Suprapubic skin (tissue), 4 donors: ENCODE measurements at regions not wholly inside any gene's neighbourhood (a gene's known extent, or its start where the extent isn't known, plus 50 kb on each side); places are given as distances from the start of the nearest gene placed in this dataset.

Experiments used
- DNase-seq, 2 donors: peaks; one replicate each; pipeline ENCODE4 v3.0.0-alpha.2; 2019; ENCODE audit warnings: low spot score in 2 of 2
- H3K27ac ChIP-seq: fragments of 200-600 bp; sonication (generic); one replicate; pipeline ENCODE4 v1.5.1; 2019
- H3K27me3 ChIP-seq: fragments of 200-600 bp; sonication (generic); one replicate; pipeline ENCODE4 v1.5.1; 2019
- H3K36me3 ChIP-seq: fragments of 200-600 bp; sonication (generic); one replicate; pipeline ENCODE4 v1.5.1; 2019
- H3K4me1 ChIP-seq: fragments of 200-600 bp; sonication (generic); one replicate; pipeline ENCODE4 v1.5.1; 2019
- H3K4me3 ChIP-seq: fragments of 200-600 bp; sonication (generic); one replicate; pipeline ENCODE4 v1.5.1; 2019; ENCODE audit warnings: mild to moderate bottlenecking
- H3K9me3 ChIP-seq: fragments of 200-600 bp; sonication (generic); one replicate; pipeline ENCODE4 v1.5.1; 2019
- EP300 ChIP-seq: sonication (generic); formaldehyde crosslinking; IDR thresholded peaks from one replicate; pipeline ENCODE4 v1.6.1; 2017; ENCODE audit warnings: antibody characterized with exemption
- POLR2A ChIP-seq, 2 donors: fragments of 450-650 bp; IDR thresholded peaks; one replicate each; pipeline ENCODE4 v1.6.1; 2017; ENCODE audit warnings: antibody characterized with exemption in 2 of 2, mild to moderate bottlenecking in 2 of 2, moderate library complexity in 2 of 2
- POLR2AphosphoS5 ChIP-seq, 3 donors: sonication (generic); formaldehyde crosslinking; IDR thresholded peaks; one replicate each; pipeline ENCODE4 v1.6.1; 2017; ENCODE audit warnings: antibody characterized with exemption in 3 of 3
- WGBS: methylation state at CpG from one replicate; pipeline ENCODE4 v1.1.5; 2018; 5-methylcytosine and 5-hydroxymethylcytosine counted together
- TF ChIP-seq, protein P1 (sequence below), 2 donors: fragments of 200-600 bp in 1 of 2; fragments of 450-650 bp in 1 of 2; sonication (generic) in 1 of 2; IDR thresholded peaks; one replicate each; pipeline ENCODE4 v1.5.1; 2016 to 2019; ENCODE audit warnings: antibody characterized with exemption in 2 of 2, mild to moderate bottlenecking in 1 of 2, moderate library complexity in 1 of 2

DNA sequence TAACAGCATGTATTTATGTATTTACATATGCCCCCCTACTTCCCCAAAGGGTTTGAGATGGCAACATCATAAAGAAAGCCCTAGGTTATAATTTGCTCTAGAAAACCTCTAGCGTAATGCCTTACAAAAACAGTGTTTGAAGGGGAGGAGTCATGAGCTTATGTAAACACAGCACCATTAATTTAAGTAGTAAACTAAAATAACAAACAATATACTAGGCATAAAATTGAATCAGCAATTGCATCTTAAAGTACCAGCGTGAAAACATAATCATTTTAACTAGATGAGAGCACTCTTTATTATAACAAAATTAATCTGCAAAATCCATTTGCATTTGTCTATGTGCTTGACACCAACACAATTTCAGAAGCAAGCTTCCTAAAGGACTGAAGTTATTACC is 507.2 kb upstream of the NRP1 start:
- DNase-seq: no peak
- Histone ChIP-seq H3K9me3 (peaks cover 5% of the 10 kb centered on the region), H3K27me3 (no peaks in the 10 kb centered on the region), H3K4me3 (no peak overlapping the region), H3K4me1 (no peaks in the 10 kb centered on the region), H3K27ac (no peak overlapping the region), H3K36me3 (no peaks in the 10 kb centered on the region)
- 91% methylated on average over 2 of the region's 2 CpGs for WGBS
- TF ChIP-seq, protein P1, sequence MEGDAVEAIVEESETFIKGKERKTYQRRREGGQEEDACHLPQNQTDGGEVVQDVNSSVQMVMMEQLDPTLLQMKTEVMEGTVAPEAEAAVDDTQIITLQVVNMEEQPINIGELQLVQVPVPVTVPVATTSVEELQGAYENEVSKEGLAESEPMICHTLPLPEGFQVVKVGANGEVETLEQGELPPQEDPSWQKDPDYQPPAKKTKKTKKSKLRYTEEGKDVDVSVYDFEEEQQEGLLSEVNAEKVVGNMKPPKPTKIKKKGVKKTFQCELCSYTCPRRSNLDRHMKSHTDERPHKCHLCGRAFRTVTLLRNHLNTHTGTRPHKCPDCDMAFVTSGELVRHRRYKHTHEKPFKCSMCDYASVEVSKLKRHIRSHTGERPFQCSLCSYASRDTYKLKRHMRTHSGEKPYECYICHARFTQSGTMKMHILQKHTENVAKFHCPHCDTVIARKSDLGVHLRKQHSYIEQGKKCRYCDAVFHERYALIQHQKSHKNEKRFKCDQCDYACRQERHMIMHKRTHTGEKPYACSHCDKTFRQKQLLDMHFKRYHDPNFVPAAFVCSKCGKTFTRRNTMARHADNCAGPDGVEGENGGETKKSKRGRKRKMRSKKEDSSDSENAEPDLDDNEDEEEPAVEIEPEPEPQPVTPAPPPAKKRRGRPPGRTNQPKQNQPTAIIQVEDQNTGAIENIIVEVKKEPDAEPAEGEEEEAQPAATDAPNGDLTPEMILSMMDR (IDR thresholded peaks at IDR 0.05): no peak
- TF ChIP-seq EP300: no peak
- TF ChIP-seq POLR2AphosphoS5 (IDR thresholded peaks at IDR 0.05): no peak
- TF ChIP-seq POLR2A (IDR thresholded peaks at IDR 0.05): no peak

DNA sequence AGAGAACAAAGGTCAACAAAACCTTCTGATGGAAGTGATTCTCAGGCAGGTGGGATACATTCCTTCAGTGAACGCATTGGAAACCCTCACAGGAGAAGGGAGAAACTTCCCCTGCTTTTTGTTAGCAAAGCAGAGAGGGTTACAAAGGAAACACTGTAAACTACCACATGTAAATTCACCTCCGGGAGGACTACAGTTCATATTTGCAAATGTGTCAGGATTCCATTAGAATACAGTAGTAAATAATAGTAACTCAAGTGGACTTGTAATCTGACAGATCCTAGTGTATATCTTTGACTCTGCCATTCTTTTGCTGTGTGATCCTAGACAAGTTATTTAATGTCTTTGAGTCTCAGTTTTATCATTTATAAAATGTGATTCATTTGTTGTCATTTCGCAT is 504.3 kb upstream of the NRP1 start:
- TF ChIP-seq, protein P1 (IDR thresholded peaks at IDR 0.05): no peak
- TF ChIP-seq POLR2A (IDR thresholded peaks at IDR 0.05): no peak
- no peak for TF ChIP-seq EP300
- no peak for TF ChIP-seq POLR2AphosphoS5 (IDR thresholded peaks at IDR 0.05)
- 92% methylated on average over 3 of the region's 3 CpGs for WGBS
- Histone ChIP-seq H3K4me3 (no peak overlapping the region), H3K36me3 (no peaks in the 10 kb centered on the region), H3K27me3 (no peaks in the 10 kb centered on the region), H3K27ac (no peak overlapping the region), H3K4me1 (no peaks in the 10 kb centered on the region), H3K9me3 (no peaks in the 10 kb centered on the region)
- no peak for DNase-seq

DNA sequence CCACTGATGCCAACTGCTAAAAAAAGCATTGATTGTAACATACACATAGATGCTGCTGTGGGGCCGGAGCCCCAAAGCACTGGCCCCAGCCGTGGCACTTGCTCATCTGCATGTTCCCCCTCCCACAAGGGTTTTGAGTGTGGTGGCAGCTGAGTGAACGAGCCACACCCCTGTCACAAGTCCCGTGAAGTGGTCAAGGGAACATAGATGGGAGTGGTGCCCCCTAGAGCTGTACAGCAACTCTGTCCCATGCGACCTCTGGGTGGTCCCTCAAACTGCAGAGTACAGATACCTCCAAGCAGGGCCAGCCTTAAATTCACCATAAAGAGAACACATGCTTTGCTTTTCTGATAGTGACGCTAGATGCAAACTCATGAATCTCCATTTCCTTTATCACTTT is 503.3 kb upstream of the NRP1 start:
- no peak for DNase-seq
- H3K9me3 ChIP-seq: no peaks in the 10 kb centered on the region
- WGBS: 90% methylated on average over 6 of the region's 6 CpGs
- H3K4me1 ChIP-seq: no peaks in the 10 kb centered on the region
- no peaks in the 10 kb centered on the region for H3K27me3 ChIP-seq
- no peak overlapping the region for H3K27ac ChIP-seq
- H3K4me3 ChIP-seq: no peak overlapping the region
- TF ChIP-seq POLR2AphosphoS5 (IDR thresholded peaks at IDR 0.05): no peak
- TF ChIP-seq EP300: no peak
- TF ChIP-seq, protein P1 (IDR thresholded peaks at IDR 0.05): no peak
- TF ChIP-seq POLR2A (IDR thresholded peaks at IDR 0.05): no peak
- H3K36me3 ChIP-seq: no peaks in the 10 kb centered on the region

DNA sequence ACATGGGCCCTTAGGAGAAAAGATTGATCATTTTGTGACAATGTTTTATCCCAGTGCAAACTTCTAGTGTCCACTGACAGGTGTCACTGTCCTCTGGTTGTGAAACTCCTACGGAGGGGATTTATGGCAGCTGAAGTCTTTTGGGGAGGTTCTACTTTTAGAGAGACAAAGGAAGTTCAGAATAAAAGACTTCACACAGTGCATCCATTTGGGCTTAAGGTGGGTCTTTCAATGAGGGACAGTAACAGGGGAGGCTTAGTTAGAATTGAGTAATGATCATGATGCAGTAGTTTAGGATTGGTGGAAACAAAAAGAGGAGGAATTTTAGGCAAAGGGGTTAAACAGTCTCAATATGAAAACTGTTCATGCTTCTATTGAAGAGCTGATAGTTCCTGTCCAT is 501.1 kb upstream of the NRP1 start:
- no peak for TF ChIP-seq EP300
- no peak for TF ChIP-seq POLR2A (IDR thresholded peaks at IDR 0.05)
- TF ChIP-seq, protein P1 (IDR thresholded peaks at IDR 0.05): no peak
- no peak for TF ChIP-seq POLR2AphosphoS5 (IDR thresholded peaks at IDR 0.05)
- Histone ChIP-seq H3K4me1 (no peaks in the 10 kb centered on the region), H3K27ac (no peak overlapping the region), H3K9me3 (no peaks in the 10 kb centered on the region), H3K27me3 (no peaks in the 10 kb centered on the region), H3K36me3 (no peaks in the 10 kb centered on the region), H3K4me3 (no peak overlapping the region)
- DNase-seq: no peak
- WGBS: 96% methylated on average over 1 of the region's 1 CpG

DNA sequence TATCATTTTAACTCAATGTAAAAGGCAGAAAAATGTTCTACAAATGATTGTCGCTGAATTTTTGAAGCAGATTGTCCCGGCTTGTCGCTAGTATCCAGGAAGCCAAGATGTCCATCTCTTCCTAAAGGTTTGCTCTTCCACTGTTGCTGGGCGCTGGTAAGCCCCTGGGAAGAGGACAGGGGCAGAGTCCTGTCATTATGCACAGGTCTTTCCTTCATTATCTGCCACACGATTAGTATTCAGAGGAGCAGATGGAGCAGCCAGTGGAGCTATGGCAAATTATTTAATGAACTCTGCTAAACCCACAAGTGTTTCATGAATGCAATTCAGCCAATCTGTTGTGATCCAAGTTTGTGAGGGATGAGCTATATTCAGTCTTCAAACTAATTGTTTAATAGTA is 499.1 kb upstream of the NRP1 start:
- WGBS: 93% methylated on average over 5 of the region's 5 CpGs
- DNase-seq: no peak
- no peak overlapping the region for H3K27ac ChIP-seq

More for the DNA sequence above, 499.1 kb upstream of the NRP1 start:
- no peaks in the 10 kb centered on the region for H3K36me3 ChIP-seq
- no peak overlapping the region for H3K4me3 ChIP-seq
- no peaks in the 10 kb centered on the region for H3K9me3 ChIP-seq
- no peak for TF ChIP-seq POLR2A (IDR thresholded peaks at IDR 0.05)
- TF ChIP-seq, protein P1 (IDR thresholded peaks at IDR 0.05): no peak
- TF ChIP-seq POLR2AphosphoS5 (IDR thresholded peaks at IDR 0.05): no peak
- TF ChIP-seq EP300: no peak
- no peaks in the 10 kb centered on the region for H3K27me3 ChIP-seq
- no peaks in the 10 kb centered on the region for H3K4me1 ChIP-seq
